ENCODE measurements at regions not wholly inside any gene's neighbourhood (a gene's known extent, or its start where the extent isn't known, plus 50 kb on each side); places are given as distances from the start of the nearest gene placed in this dataset.

GRCh38 chr2:34998741-34999140, 1356.8 kb upstream of the CRIM1 start:
- TF ChIP-seq CTCF (IDR thresholded peaks at IDR 0.05) (no peak), POLR2A (IDR thresholded peaks at IDR 0.05) (no peak)
